ENCODE measurements at regions not wholly inside any gene's neighbourhood (a gene's known extent, or its start where the extent isn't known, plus 50 kb on each side); places are given as distances from the start of the nearest gene placed in this dataset.

GRCh38 chr2:150146879-150147278 lies 340.6 kb downstream of the RND3 start:
- TF ChIP-seq CTCF (IDR thresholded peaks at IDR 0.05; ENCODE audit: extremely low read depth, insufficient read depth, missing control alignments): no peak
- DNase-seq (ENCODE audit: low spot score): no peak
- in situ Hi-C loops (cut with MboI; ENCODE audit: low pct_unique_long_range_greater_than_20kb, low sequenced_read_pairs, unreplicated experiment): no loop called here

GRCh38 chr2:150145299-150145692 lies 342.2 kb downstream of the RND3 start:
- in situ Hi-C loops (cut with MboI; ENCODE audit: low pct_unique_long_range_greater_than_20kb, low sequenced_read_pairs, unreplicated experiment): no loop called here
- no peak for TF ChIP-seq CTCF (IDR thresholded peaks at IDR 0.05; ENCODE audit: extremely low read depth, insufficient read depth, missing control alignments)
- DNase-seq (ENCODE audit: low spot score): no peak

GRCh38 chr2:150144546-150145298 lies 342.7 kb downstream of the RND3 start:
- TF ChIP-seq CTCF (IDR thresholded peaks at IDR 0.05; ENCODE audit: extremely low read depth, insufficient read depth, missing control alignments): no peak
- in situ Hi-C loops (cut with MboI; ENCODE audit: low pct_unique_long_range_greater_than_20kb, low sequenced_read_pairs, unreplicated experiment): no loop called here
- no peak for DNase-seq (ENCODE audit: low spot score)

GRCh38 chr2:150143087-150143536 lies 344.4 kb downstream of the RND3 start:
- no peak for DNase-seq (ENCODE audit: low spot score)
- no peak for TF ChIP-seq CTCF (IDR thresholded peaks at IDR 0.05; ENCODE audit: extremely low read depth, insufficient read depth, missing control alignments)
- in situ Hi-C loops (cut with MboI; ENCODE audit: low pct_unique_long_range_greater_than_20kb, low sequenced_read_pairs, unreplicated experiment): no loop called here

GRCh38 chr2:150142561-150142960 lies 344.9 kb downstream of the RND3 start:
- no peak for DNase-seq (ENCODE audit: low spot score)
- in situ Hi-C loops (cut with MboI; ENCODE audit: low pct_unique_long_range_greater_than_20kb, low sequenced_read_pairs, unreplicated experiment): no loop called here

GRCh38 chr2:150141226-150142001 lies 346.1 kb downstream of the RND3 start:
- in situ Hi-C loops (cut with MboI; ENCODE audit: low pct_unique_long_range_greater_than_20kb, low sequenced_read_pairs, unreplicated experiment): no loop called here
- no peak for DNase-seq (ENCODE audit: low spot score)
- TF ChIP-seq CTCF (IDR thresholded peaks at IDR 0.05; ENCODE audit: extremely low read depth, insufficient read depth, missing control alignments): no peak

More at GRCh38 chr2:150142561-150142960, 344.9 kb downstream of the RND3 start:
- no peak for TF ChIP-seq CTCF (IDR thresholded peaks at IDR 0.05; ENCODE audit: extremely low read depth, insufficient read depth, missing control alignments)

Measured in GM13977 (cell line).